ENCODE measurements at regions not wholly inside any gene's neighbourhood (a gene's known extent, or its start where the extent isn't known, plus 50 kb on each side); places are given as distances from the start of the nearest gene placed in this dataset.

DNA sequence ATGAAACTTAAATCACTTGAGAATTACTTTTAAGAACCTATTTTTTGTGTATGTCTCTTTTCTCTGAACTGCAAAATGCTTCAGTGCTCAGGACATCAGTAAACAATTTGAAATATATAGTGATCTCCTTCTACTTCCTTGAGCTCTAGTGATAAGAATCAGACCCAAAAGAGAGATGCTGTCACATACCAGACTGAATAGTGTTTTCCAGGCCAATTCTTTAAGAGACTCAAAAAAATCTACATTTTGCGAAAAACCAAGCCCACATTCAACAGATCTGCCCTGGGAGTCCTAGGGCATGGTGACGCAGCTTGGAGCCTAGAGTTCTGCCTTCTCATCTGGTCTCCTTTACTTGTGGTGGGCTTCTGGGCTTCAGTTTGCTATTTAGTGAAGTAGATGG is 72.1 kb upstream of the SLC13A1 start:
- Histone ChIP-seq H3K9me3 (replicated peaks; ENCODE audit: insufficient read depth, low read length) (no peaks in the 10 kb centered on the region), H3K4me3 (ENCODE audit: low read length) (no peak overlapping the region), H3K27me3 (replicated peaks; ENCODE audit: insufficient read depth, low read length) (no peaks in the 10 kb centered on the region)

DNA sequence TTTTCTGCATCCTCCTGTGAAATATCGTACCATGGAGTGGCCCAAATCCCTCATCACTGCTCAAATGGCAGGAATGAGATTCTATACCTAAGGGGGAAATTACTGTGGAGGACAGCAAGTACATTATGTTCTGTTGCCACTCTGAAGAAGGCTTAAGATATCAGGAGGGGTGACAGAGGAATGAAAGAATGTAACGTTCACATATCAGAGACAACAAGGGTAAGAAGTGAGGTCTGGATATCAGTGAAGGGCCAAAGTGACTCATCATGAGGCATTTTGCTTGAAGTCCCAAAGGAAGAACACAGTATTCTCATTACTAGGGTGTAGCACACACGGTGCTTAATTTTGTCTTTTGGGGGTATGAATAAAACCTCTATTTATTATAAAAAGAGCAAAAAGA is 71.5 kb upstream of the SLC13A1 start:
- H3K27me3 ChIP-seq (replicated peaks; ENCODE audit: insufficient read depth, low read length), result no peaks in the 10 kb centered on the region
- no peak overlapping the region for H2AFZ ChIP-seq (ENCODE audit: low read length)
- H3K4me2 ChIP-seq (ENCODE audit: low read depth, low read length), result no peak overlapping the region
- no peaks in the 10 kb centered on the region for H3K4me1 ChIP-seq (ENCODE audit: low read length)
- no peaks in the 10 kb centered on the region for H3K36me3 ChIP-seq (replicated peaks; ENCODE audit: insufficient read depth, low read length)
- DNase-seq, result no peak
- no peaks in the 10 kb centered on the region for H3K79me2 ChIP-seq (ENCODE audit: low read length)
- no peak for TF ChIP-seq EZH2 (optimal IDR thresholded peaks at IDR 0.05; ENCODE audit: low read depth, low read length)
- no peak for TF ChIP-seq EZH2phosphoT487 (IDR thresholded peaks at IDR 0.05; ENCODE audit: low read length)
- TF ChIP-seq, protein P1, sequence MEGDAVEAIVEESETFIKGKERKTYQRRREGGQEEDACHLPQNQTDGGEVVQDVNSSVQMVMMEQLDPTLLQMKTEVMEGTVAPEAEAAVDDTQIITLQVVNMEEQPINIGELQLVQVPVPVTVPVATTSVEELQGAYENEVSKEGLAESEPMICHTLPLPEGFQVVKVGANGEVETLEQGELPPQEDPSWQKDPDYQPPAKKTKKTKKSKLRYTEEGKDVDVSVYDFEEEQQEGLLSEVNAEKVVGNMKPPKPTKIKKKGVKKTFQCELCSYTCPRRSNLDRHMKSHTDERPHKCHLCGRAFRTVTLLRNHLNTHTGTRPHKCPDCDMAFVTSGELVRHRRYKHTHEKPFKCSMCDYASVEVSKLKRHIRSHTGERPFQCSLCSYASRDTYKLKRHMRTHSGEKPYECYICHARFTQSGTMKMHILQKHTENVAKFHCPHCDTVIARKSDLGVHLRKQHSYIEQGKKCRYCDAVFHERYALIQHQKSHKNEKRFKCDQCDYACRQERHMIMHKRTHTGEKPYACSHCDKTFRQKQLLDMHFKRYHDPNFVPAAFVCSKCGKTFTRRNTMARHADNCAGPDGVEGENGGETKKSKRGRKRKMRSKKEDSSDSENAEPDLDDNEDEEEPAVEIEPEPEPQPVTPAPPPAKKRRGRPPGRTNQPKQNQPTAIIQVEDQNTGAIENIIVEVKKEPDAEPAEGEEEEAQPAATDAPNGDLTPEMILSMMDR (IDR thresholded peaks at IDR 0.05; ENCODE audit: low read length), result no peak
- H3K4me3 ChIP-seq (ENCODE audit: low read length), result no peak overlapping the region
- H3K9me3 ChIP-seq (replicated peaks; ENCODE audit: insufficient read depth, low read length), result no peaks in the 10 kb centered on the region
- H3F3A ChIP-seq (ENCODE audit: insufficient read depth, low read length), result no peaks in the 10 kb centered on the region
- H3K27ac ChIP-seq (ENCODE audit: low read length), result no peak overlapping the region
- no peak overlapping the region for H3K9ac ChIP-seq (ENCODE audit: low read length)
- no peaks in the 10 kb centered on the region for H3K9me2 ChIP-seq (replicated peaks; ENCODE audit: insufficient read depth, low read length)
- no peaks in the 10 kb centered on the region for H4K20me1 ChIP-seq (ENCODE audit: insufficient read depth, low read length)

More for the DNA sequence above, 72.1 kb upstream of the SLC13A1 start:
- Histone ChIP-seq H3K4me1 (ENCODE audit: low read length) (no peaks in the 10 kb centered on the region), H3K27ac (ENCODE audit: low read length) (no peak overlapping the region), H3K9me2 (replicated peaks; ENCODE audit: insufficient read depth, low read length) (no peaks in the 10 kb centered on the region), H4K20me1 (ENCODE audit: insufficient read depth, low read length) (no peaks in the 10 kb centered on the region), H3K9ac (ENCODE audit: low read length) (no peak overlapping the region), H2AFZ (ENCODE audit: low read length) (no peak overlapping the region), H3K79me2 (ENCODE audit: low read length) (no peaks in the 10 kb centered on the region), H3F3A (ENCODE audit: insufficient read depth, low read length) (no peaks in the 10 kb centered on the region), H3K36me3 (replicated peaks; ENCODE audit: insufficient read depth, low read length) (no peaks in the 10 kb centered on the region), H3K4me2 (ENCODE audit: low read depth, low read length) (no peak overlapping the region)
- no peak for DNase-seq
- no peak for TF ChIP-seq EZH2 (optimal IDR thresholded peaks at IDR 0.05; ENCODE audit: low read depth, low read length)
- TF ChIP-seq EZH2phosphoT487 (IDR thresholded peaks at IDR 0.05; ENCODE audit: low read length), result no peak
- TF ChIP-seq, protein P1 (IDR thresholded peaks at IDR 0.05; ENCODE audit: low read length), result no peak

DNA sequence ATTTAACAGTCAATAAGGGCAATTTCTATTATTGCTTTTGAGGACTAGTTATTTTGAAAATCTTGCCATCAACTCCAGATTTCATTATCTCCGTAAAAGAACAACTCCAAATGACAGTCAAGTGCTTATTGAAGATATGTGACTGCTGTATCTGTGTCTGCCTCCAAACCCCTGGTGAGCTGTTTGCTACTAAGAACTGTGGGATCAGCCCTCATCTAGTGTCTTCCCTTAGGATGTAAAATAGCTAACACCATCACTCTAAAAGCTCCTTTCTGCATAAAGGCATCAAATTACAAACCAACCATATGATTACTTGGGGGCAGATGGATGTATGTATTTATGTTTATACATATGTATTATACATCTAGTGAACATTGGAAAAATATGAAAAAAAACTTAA is 70.8 kb upstream of the SLC13A1 start:
- Histone ChIP-seq H3K27me3 (replicated peaks; ENCODE audit: insufficient read depth, low read length) (no peaks in the 10 kb centered on the region), H3K4me1 (ENCODE audit: low read length) (no peaks in the 10 kb centered on the region), H2AFZ (ENCODE audit: low read length) (no peak overlapping the region), H4K20me1 (ENCODE audit: insufficient read depth, low read length) (no peaks in the 10 kb centered on the region), H3K4me3 (ENCODE audit: low read length) (no peak overlapping the region), H3K9me2 (replicated peaks; ENCODE audit: insufficient read depth, low read length) (no peaks in the 10 kb centered on the region), H3K9me3 (replicated peaks; ENCODE audit: insufficient read depth, low read length) (no peaks in the 10 kb centered on the region), H3K4me2 (ENCODE audit: low read depth, low read length) (no peak overlapping the region), H3K36me3 (replicated peaks; ENCODE audit: insufficient read depth, low read length) (no peaks in the 10 kb centered on the region), H3K9ac (ENCODE audit: low read length) (no peak overlapping the region), H3K79me2 (ENCODE audit: low read length) (no peaks in the 10 kb centered on the region), H3F3A (ENCODE audit: insufficient read depth, low read length) (no peaks in the 10 kb centered on the region), H3K27ac (ENCODE audit: low read length) (no peak overlapping the region)
- TF ChIP-seq EZH2phosphoT487 (IDR thresholded peaks at IDR 0.05; ENCODE audit: low read length), result no peak
- TF ChIP-seq, protein P1 (IDR thresholded peaks at IDR 0.05; ENCODE audit: low read length), result no peak
- no peak for TF ChIP-seq EZH2 (optimal IDR thresholded peaks at IDR 0.05; ENCODE audit: low read depth, low read length)
- DNase-seq, result no peak

Measured in MM.1S (cell line).